ENCODE measurements at regions not wholly inside any gene's neighbourhood (a gene's known extent, or its start where the extent isn't known, plus 50 kb on each side); places are given as distances from the start of the nearest gene placed in this dataset.
"Not testable (repeated sequence)": the region's sequence is repeated elsewhere in the genome, so short reads cannot be mapped to it uniquely, and the experiment has no call there.

DNA sequence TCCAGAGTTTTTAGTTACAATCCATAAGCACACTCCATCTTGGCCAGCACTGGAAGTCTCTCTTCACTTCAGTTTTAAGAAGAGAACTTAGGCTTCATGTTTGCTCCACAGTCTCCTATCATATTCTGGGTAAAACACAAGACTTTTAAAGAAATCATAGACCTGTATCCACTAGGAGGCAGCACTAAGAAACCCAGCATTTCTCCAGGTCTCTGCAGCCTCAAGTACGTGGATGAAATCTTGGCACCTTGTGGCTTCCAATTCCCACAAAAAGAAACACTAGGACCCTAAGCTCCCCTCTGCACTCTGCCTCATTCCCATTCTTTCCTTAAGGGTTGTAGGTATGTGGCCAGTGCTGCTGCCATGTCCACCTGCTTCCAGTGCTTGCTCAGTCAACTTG lies 367.3 kb upstream of the CASK start:
- no peak for DNase-seq (ENCODE audit: low read depth)

DNA sequence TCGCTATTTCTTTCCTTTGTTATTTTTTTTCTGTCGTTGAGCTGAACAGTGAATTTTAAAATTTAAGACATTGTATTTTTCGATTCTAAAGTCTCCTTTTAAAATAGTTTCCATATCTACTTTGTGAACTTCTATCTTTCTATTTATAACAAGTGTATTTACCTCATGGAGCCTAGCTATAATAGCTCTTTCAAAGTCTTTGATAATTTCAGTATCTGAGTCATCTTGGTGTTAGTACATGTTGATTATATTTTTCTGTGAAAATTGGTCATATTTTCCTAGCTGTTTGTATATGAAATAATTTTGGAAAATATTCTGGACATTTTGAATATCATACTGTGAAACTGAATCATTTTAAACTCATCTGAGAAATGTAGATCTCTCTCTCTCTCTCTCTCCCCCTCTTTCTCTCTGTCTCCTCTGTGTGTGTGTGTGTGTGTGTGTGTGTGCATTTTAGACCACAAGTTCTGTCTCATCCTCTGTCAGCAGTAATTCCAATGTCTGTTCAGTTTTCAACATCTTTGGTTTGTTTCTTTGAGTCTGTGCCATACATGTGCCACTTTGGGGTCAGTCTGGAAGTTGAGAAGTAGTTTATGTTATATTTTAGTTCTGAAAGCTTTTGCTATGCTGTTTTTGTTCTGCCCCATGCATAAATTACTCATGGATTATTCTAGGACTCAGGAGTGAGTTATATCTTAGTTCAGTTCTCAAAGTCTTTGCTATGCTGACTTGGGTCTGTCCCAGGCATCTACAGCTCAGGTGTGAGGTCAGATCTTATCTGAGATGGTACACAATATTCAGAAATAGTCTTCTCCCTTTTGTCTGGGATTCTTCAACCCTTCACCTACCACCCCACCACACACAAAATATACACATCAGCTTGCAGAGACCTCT lies 366.4 kb upstream of the CASK start:
- no peak for DNase-seq (ENCODE audit: low read depth)

DNA sequence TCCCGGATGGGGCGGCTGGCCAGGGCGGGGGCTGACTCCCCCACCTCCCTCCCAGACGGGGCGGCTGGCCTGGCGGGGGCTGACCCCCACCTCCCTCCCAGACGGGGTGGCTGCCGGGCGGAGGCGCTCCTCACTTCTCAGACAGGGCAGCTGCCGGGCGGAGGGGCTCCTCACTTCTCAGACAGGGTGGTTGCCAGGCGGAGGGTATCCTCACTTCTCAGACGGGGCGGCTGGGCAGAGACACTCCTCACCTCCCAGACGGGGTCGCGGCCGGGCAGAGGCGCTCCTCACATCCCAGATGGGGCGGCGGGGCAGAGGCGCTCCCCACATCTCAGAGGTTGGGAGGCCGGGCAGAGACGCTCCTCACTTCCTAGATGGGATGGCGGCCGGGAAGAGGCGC lies 362.3 kb upstream of the CASK start:
- DNase-seq (ENCODE audit: low read depth): not testable (repeated sequence)

DNA sequence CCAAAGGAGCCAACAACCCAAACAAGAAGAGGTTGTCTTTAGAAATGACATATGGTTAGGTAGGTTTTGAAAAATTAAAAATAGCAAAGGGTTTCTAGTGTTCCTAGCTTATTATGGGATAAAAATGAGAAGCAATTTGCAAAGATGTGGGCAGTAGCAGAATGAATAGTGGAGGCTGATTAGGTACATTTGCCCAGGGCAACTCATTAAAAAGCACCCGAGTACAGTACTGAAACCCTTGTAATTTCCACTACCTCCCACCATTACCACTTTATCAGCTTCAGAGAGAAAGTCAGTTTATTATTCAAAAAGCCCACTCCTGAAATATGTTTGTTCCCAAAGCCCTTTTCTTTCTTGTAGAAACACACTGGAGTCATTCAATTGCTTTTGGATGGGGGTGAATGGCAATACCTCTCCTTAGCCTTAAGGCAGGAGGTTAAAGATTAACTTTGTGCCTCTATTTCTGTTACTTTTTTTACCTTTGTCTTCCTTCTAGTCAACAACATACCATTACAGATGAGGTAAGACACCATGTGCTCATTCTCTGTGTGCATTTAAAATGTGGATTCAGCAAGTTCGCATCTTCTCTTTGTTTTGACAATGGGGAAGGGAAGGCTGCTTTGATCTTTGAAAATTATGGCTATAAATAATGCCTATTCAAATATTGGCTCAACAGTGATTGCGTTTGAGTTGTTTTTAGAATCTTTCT lies 353.8 kb upstream of the CASK start:
- no peak for DNase-seq (ENCODE audit: low read depth)

- no peak for DNase-seq (ENCODE audit: low read depth)
Measured at GRCh38 chrX:42274151-42274550, 350.8 kb upstream of the CASK start.

- DNase-seq (ENCODE audit: low read depth): no peak
Measured at GRCh38 chrX:42273387-42273786, 350.0 kb upstream of the CASK start.

DNA sequence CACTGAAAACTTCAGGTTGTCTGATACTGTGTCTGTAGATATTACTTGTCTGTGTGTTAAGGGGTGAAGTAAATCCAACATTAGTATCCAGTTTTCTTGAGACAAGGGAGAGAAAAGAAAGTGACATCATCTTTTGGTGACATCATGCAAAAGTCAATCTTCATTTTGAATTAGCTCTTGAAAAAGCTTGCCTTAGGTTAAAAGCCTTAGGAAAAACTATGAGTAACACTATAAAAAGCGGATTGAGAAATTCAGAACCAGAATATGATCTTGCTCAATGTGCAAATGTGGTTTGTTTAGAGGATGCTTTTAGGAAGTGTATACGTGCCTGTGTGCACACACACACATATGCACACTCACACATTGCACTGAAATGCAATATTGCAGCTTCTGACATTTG lies 345.8 kb upstream of the CASK start:
- peak; percentile 6 for DNase-seq (ENCODE audit: low read depth)

DNA sequence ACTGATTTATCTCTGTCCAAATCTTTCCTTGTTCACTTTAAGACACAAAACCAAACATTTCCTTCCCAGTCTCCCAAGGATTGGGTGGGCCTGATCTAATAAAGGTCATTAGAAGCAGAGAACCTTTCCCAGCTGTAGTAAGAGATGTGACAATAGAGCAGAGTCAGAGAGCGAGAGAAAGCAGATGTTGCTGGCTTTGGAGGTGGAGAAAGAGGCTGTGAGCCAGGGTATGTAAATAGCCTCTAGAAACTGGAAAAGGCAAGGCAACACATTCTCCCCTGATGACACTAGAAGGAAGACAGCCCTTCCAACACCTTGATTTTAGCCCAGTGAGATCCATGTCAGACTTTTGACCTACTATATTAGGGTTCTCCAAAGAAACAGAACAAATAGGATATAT lies 337.5 kb upstream of the CASK start:
- no peak for DNase-seq (ENCODE audit: low read depth)

GRCh38 chrX:42248226-42248625 lies 324.9 kb upstream of the CASK start:
- no peak for DNase-seq (ENCODE audit: low read depth)

DNA sequence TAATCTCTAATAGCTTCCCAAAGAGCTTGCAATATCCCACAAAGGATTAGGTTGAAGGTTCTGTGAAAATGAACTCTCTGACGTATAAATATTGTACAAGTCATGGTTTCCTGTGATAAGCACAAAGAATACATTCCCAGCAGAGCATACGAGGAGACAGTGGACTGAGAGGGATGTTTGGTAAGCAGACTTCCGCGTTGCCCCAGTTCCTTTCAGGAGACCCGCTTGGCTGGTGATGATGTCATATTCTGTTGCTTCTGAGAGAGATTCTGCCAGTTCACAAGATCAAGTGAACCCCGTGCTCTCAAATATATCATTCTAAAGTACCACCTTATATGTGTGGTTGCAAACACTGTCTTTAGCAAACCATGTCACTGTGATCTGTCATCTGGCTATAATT lies 323.9 kb upstream of the CASK start:
- DNase-seq (ENCODE audit: low read depth): no peak

DNA sequence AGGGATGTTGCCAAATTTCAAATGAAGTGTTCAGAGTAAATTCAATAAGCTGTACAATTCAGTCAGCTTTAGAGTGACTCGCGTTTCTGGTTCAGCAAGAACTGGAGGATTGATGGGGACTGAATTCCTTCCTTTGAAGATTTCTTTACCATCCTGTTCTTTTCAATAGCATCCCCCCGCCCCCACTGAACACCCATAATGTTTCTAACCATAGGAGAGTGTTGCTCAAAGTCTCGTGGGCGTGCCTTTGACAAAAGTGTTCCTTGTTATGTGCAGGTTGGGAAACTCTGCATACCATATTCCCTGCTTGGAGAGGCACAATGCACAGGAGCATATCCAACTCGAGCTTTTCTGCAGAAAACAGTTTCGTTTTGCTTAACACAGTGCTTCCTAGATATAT lies 323.5 kb upstream of the CASK start:
- DNase-seq (ENCODE audit: low read depth): no peak

DNA sequence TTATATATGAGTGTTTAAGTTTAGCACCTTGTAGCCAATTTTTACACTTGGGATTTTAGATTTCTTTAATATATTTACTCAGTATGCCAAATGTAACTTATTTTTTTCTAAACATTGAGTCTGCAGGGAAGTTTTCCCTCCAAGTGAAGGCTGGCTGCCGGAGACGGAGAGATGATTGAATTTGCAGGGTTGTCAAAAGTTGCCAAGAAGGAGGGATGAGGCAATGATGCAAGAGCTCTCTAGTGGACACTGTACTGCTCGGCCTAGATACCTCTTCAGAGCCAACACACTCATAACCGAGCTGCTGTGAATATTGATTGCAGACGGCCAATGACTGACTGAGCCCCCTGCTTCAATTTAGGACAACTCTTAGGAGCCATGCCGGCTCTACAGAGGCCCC lies 318.6 kb upstream of the CASK start:
- DNase-seq (ENCODE audit: low read depth): no peak

GRCh38 chrX:42241421-42241820 lies 318.1 kb upstream of the CASK start:
- no peak for DNase-seq (ENCODE audit: low read depth)

DNA sequence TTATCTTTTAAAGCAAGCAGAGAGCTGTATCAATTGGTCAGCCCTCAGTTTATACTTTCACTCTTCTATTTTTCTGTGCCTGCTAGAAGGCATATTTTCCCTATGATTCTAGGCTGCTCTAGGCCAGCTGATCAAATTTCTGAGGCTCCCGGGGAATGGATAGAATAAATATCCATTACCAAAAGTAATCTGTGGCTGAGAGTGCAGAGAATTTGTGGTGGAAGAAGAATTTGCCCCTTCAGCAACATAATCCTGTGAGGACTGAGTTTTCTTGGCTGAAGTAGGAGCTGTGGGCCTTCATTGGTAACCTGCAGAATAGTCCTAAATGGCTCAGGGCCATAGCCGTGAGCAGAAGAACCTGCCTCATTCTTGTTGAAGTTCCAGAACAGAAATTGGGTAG lies 314.6 kb upstream of the CASK start:
- DNase-seq (ENCODE audit: low read depth): no peak

DNA sequence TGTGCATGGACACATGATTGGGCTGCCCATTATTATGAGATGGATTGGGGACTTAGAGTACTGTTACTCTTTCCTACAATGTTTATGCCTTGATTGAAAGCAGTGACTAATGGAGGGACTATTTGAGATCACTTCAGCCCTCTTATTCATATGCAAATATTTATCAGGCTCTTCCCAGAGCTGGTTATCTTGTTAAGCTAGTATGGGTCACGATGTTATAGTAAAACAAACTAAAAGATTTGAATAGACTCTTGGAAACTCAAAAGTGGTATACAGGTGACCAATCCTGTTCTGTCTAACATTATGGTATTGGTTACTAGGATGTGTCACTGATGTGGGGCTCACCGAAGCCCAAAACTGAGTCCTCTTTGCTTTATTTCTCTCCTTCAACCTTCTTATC lies 306.2 kb upstream of the CASK start:
- no peak for DNase-seq (ENCODE audit: low read depth)

DNA sequence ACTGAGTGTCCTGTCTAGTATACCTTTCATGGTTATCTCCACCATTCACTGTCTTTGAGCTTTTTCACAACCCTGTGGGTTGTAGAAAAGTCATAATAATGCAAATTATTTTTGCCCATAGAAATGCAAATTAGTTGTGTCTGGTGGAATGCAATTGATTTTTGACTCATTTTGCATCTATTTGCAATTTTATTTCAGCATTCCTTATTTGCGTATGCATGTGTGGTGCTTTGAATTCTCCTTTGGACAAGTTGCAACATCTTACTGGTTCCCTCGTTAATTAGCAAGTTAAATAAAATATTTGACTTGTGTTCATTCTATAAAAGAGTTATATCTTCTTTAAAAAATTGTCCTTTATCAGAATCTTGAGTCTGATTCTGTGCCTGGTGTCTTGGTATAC lies 297.3 kb upstream of the CASK start:
- DNase-seq (ENCODE audit: low read depth): no peak

DNA sequence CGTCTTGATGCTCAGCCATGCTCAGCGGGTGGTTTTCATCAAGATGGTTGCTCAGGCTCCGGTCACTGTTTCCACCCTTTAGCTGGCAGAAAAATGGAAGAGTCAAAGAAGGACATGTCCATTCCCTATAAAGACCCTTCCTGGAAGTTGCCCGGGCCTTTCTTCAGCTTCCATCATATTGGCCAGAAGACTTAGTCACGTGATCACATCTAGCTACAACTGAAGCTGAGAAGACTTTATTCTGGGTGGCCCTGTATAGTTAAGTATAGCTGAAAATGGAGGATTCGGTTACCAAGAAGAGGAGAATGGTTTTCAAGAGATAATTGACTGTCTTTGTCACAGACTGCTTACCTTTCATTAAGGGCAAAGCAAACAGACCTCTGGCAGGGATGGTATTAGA lies 296.7 kb upstream of the CASK start:
- no peak for DNase-seq (ENCODE audit: low read depth)

GRCh38 chrX:42219231-42219630 lies 295.9 kb upstream of the CASK start:
- DNase-seq (ENCODE audit: low read depth): peak; percentile 62

GRCh38 chrX:42195506-42195905 lies 272.2 kb upstream of the CASK start:
- no peak for DNase-seq (ENCODE audit: low read depth)

GRCh38 chrX:42189576-42189975 lies 266.2 kb upstream of the CASK start:
- DNase-seq (ENCODE audit: low read depth): no peak

- DNase-seq (ENCODE audit: low read depth): no peak
Measured at GRCh38 chrX:42188730-42189129, 265.4 kb upstream of the CASK start.

DNA sequence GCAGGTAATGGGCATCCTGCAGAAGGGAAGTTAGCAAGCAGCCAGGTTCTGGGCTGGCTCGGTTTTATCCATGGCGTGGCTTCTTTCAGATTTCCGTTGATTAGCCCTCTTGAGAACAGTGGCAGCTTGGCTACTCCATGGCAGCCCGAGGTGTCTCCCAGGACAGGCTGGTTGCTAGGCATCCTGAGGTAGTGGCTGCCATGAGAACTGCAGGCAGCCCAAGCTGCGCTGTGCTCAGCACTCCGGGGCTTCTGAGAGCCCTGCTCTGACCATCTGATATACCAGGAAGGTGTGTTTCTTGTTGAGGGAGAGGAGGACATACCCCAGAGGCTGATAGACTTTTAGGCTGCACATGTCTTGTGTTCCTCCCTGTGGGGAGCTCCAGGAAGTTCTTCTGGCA lies 253.4 kb upstream of the CASK start:
- DNase-seq (ENCODE audit: low read depth): no peak

DNA sequence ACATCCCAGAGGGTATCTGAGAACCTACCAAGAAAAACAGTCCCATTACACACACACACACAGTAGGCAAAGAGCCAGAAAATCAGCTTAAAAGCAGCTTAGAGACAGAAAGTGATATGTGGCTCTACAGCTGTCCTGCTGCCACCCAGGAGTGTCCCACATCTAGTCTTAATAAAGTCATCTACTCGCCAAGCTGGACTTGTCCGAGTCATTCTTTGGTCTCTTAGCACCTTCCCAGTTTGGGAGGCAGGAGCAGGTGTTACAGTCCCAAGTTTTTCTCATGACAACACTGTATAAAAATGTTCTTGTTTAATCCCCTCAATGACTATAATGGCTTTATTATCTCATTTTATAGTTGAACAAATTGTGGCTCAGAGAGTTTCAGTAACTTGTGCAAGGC lies 252.5 kb upstream of the CASK start:
- DNase-seq (ENCODE audit: low read depth): peak; percentile 1

All from LHCN-M2 (cell line).